Amniotic epithelial cell (primary cell): ENCODE measurements at regions not wholly inside any gene's neighbourhood (a gene's known extent, or its start where the extent isn't known, plus 50 kb on each side); places are given as distances from the start of the nearest gene placed in this dataset.

Source experiments
- DNase-seq: peaks from one replicate; pipeline ENCODE4 v3.0.0-alpha.2; 2010; ENCODE audit warnings: low read depth

DNA sequence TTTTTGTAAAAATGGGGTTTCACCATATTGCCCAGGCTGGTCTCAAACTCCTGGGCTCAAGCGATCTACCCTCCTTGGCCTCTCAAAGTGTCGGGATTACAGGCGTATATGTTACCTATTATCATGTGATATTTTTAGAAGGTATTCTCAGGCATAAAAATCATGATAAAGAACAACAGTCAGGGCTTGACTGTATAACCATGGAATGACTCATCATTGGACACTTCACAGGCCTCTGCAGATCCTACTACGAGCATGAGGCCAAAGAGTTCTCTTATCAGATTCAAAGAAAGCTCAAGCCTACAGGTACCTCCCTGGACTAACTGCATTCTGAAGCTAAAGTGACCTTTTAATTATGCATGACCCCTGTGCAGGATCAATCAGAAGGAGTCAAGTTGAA, 91.7 kb upstream of the PRICKLE2 start:
- peak; percentile 77 for DNase-seq

DNA sequence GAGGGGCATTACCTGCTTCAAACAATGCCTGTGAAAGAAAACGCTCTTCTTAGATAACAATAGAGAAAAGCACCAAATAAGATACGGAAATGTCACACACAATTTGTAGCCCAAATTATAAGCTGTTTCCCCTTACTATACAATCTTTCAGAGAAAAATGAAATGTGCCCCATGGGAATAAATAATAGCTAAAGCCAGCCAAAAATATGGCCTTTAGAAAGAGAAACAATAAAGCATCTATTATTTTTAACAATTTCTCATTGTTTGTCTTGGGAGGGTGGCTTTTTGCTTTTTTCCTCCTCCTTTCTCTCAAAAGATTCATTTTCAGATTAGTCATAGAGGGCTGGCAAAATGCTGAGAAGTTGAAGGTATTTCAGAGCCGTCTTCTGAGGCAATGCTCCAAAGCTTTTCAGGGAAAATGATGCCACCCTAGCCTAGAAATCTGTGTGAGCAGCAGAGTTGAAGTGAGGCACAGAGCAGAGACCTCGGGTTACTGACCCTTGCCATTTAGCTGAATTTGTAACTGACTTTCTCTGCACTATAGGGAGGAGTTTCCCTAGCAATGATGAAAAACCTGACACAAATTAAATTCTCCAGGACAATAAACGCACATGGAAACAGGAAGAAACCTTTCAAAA, 86.3 kb upstream of the PRICKLE2 start:
- peak; percentile 40 for DNase-seq

DNA sequence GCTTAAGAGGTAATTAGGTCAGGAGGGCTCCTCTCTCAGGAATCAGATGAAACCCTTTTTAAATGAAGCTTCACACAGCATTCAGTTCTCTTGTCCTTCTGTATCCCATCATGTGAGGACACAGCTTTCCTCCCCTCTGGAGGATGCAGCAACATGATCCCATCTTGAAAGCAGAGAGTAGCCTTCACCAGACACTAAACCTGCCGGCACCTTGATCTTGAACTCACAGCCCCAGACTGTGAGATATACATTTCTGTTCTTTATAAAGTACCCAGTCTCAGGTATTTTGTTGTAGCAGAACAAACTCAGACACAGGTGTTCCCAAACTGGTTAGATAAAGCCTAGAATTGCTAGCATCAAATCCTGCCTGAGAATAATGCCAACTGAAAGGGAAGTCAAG, 83.7 kb upstream of the PRICKLE2 start:
- no peak for DNase-seq

DNA sequence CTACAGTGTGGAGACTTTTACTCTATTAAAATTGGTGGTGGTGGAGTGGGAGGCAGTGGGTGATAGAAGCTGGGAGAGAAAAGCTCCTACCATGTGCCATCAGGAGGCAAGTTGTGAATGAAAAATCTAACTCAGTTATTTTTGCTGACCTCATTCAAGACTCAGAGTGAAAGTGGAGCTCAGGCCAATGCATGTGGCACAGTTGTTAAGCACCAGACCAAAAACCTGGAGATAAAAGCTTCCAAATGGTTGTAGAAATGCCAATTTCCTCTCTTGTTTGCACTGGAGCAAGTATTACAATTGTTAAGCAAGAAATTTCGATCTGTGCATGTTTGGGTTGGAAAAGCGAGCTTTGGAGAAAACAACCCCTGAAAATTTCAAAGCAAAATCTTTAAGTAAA, 81.5 kb upstream of the PRICKLE2 start:
- no peak for DNase-seq

DNA sequence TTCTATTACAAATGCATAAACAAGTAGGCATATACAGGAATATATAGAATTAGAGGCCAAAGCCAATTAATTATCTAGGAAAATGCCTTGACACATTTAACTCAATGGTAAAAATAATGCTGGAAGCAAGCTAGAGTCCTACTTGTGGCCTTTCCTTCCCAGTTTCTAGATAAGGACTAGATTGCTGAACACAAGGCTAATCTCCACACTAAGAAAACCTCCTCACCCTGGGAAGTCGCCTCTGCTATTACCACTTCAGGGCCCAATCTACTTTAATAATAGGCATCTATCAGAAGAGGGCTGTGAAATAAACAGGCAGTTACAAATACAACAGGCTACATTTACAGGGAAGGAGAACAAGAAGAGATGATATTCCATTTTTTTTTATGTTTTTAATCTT, 80.5 kb upstream of the PRICKLE2 start:
- DNase-seq = no peak

DNA sequence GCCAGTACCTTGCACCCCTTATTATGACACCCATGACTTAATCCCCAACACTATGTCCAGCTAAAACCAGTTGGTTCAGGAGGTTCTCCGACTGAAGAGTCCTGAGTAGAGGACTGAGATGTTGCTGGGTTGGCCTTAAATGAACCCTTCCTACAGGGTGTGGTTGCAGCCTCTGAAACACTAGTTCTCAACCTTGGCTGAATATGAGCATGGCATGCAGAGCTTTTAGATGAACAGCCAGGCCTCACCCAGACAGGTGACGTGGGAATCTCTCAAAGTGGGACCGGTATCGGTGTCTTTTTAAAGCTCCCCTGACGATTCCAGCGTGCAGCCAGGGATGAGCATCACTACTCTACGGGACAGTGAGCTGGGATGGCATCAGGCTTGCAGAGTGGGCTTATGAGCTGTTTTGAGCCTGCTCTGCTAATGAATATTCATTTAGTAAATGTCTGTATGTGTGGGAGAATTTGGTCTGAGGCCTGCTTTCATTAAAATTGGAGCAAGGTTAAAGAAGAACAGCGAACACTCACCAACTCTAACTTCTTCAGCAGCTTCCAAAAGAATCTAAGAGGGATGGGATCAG, 79.7 kb upstream of the PRICKLE2 start:
- no peak for DNase-seq

DNA sequence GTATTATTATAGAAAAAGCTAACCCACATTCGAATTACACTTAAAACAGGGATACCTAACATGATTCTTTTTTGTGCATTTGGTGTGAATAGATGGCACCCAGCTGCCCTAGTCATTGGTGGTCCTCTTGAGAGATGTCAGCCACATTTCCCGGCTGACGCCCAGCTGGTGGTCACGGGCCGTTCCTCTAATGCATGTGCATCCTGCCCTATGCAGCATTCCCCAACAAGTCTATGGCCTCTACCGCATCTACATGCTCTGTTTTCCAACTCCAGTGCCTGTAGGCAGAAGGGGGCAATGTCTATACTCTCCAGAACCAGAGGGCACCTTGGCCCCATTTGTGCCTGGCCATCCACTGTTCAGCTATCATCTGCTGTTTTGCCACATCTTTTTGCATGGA, 78.6 kb upstream of the PRICKLE2 start:
- DNase-seq = no peak

DNA sequence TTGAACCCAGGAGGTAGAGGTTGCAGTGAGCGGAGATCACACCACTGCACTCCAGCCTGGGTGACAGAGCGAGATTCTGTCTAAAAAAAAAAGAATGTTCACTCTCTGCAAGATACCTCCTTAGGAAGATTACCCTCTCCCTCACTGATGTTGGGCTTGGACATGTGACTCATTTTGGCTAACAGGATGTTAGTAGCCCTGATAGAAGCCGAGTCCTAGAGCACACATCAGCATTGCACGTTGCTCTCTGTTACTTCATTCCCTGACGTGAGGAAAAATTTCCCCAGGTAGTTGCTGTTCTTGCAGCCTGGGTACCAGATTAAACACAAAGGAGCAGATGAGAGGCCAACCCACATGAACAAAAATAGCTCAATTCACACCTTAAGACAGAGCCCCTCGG, 78.1 kb upstream of the PRICKLE2 start:
- no peak for DNase-seq

DNA sequence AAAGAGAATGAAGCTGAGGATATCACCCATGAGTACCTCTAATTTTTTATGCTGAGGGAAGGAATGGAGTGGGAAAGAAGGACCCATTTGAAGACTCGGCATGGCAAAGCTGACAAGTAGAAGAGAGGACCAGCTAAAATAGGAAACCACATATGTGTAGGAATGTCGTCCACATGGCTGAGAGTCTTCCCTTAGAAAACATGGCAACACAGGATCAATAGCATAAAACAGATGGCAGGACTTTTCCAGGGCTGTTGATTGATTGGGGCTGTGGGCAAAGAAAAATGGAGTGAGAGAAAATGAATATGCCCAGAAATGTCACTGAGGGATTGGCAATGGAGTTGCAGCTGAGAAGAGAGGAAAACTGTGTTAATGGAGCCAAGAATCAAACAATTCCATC, 76.2 kb upstream of the PRICKLE2 start:
- no peak for DNase-seq

DNA sequence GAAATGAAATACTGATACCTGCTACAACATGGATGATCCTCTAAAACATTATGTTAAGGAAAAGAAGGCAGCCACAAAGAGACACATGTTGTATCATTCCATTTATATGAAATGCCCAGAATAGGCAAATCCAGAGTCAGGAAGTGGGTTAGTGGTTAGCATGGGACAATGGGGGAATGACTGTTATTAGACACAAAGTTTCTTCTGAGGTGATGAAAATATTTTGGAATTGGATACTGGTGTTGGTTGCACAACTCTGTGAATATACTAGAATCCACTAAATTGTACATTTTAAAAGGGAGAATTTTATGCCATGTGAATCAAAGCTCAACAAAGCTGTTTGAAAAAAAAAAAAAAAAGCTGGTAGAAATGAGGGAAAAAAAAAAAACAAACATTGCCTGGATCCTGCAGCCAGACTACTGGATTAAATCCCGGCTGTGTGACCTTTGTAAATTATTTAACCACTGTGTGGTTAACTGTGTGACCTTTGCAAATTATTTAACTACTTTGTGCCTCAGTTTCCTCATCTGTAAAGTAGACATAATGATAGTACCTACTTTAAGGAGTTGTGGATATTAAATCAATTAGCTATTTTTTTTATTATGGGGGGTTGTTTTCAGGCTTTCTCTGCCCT, 75.6 kb upstream of the PRICKLE2 start:
- DNase-seq = peak; percentile 48

DNA sequence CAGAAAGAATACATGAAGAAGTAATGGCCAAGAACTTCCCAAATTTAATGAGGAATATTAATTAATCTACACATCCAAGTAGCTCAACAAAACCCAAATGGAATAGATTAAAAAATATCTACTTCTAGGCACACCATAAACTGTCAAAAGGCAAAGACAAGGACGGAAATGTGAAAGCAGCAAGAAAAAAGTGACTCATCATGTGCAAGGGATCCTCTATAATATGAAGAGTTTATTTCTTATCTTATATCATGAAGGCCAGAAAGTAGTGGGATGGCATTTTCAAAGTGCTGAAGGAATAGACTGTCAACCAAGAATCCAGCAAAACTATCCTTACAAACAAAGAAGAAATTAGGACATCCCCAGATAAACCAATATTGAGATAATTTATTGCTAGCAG, 73.9 kb upstream of the PRICKLE2 start:
- DNase-seq = peak; percentile 47

DNA sequence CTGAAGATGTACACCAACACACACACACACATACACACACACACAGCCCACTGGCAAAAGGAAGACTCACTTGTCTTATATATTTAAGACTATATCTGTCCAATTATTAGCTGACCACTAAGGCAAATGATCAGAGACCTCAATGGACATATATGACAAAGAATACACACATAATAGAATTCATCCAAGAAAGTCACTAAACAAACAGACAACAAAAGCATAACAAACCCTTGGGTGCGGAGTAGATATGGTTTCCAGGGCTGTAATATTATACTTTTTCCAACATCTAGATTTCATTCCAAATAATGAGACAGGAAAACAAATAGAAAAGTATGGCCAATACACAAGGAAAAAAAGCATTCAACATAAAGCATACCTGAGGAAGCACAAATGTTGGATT, 72.3 kb upstream of the PRICKLE2 start:
- DNase-seq = no peak

DNA sequence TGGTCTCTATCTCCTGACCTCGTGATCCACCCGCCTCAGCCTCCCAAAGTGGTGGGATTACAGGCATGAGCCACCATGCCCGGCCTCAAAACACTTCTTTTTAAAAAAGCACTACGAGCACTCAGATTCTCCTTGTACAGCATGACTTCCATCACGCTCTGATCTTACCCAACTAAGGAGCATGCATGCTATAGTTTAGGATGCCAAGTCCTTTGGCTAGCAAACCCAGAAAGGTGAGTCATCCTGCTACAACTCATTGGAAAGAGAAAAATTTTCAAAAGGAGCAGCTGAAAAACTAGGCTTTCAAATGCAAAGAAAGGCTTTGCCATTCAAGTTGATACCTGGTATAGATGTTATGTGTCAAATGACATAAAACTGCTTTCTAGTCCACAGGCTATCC, 70.3 kb upstream of the PRICKLE2 start:
- DNase-seq = peak; percentile 92

DNA sequence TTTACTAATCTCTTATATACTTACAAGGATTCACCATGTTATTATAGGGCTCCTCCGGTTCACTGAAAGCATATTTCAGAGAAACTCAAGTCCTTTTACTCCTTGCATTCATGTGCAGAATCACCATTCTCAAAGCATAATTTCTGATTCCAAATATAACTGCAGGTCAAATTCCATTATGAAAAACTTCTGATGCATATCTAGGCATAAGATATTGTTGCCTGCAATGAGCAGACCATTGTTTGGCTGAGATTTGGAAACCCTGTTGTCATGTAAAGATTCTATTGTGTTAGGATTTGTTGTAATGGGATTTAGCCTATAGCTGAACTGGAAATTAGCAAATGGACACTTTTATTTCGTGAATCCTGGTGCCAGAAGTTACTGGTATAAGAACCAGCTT, 69.5 kb upstream of the PRICKLE2 start:
- no peak for DNase-seq

DNA sequence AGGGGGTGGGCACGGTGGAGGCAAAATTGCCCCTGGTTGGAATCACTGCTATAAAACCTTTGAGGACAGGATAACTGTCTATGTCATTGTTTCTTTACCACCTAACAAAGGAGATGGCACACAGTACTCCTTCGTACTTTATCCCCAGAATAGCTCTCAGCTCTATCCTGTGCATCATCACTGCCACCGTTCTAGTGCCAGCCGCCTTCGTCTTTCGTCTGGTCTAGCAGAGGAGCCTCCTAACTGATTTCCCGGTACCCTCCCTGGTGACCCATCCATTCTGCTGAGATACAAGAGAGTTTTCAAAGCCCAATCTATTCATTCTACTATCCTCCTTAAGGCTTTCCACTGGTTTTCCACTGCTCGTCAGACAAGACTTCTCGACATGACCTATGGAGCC, 67.9 kb upstream of the PRICKLE2 start:
- no peak for DNase-seq

DNA sequence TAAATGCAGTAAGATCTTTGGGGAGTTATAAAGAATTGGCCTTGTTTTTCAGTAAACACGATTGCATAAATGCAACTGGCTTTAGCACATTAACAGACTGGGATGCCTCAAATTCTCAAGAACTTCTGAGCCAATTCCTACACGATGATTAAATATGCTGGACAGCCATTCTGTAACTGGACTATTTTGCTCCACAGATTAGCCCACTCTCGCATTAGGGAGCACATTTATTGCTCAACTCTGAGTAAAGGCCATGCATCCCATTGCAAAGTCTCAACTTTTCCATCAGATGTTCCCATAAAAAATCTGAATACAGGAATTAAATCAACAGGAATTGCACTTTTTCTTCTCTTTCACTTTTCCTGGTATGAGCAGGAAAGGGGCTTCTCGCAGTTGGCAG, 66.7 kb upstream of the PRICKLE2 start:
- peak; percentile 97 for DNase-seq

DNA sequence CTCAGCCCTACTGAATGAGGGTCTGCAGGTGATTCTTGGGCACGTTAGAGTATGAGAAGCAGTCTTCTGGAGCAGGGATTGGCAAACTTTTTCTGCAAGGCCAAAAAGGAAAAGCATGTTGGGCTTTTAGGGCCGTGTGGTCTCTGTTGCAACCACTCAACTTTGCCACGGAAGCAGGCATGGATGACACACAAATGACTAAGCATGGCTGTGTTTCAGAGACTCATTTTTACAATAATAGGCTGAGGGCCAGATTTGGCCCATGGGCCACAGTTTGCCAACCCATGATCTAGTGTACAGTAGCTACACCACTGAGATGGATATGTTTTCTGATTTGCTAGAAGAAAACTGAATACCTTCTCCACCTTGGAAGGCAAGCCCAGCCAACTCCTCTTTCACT, 66.1 kb upstream of the PRICKLE2 start:
- peak; percentile 94 for DNase-seq

DNA sequence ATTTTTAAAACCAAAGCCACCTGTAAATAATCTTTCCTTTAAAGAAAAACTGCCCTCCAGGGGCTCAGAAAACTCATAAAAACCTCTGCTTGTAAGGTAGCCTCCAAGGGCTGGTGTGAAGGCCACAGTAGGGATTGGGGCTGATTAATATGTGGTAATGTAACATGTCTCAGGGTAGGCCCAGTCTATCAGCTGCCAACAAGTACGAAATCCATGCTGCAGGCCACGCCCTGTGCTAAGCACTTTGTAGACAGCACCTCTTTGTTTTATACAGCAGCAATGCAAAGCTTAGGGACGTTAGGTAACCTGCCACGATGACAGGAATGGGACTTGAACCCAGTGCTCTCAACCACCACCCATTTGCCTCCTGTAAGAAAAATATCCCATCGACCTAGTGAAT, 65.6 kb upstream of the PRICKLE2 start:
- peak; percentile 30 for DNase-seq

DNA sequence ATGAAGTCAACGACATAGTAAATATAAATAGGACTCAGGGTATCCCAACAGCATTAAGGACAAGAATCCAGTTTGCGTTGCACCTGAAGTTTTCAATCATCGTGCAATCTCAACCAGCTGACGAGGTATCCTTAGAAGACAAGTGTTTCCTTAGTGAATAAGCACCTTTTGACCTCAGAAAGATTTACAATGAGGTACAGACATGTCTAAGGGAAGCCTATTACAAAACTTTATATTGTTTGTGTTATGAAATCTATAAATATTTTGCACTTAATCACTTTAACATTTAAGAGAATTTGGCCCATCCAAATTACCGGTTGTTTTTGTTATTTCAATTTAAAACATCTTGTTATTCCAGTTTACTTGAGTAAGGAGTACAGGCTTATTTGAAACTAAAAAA, 64.9 kb upstream of the PRICKLE2 start:
- no peak for DNase-seq

DNA sequence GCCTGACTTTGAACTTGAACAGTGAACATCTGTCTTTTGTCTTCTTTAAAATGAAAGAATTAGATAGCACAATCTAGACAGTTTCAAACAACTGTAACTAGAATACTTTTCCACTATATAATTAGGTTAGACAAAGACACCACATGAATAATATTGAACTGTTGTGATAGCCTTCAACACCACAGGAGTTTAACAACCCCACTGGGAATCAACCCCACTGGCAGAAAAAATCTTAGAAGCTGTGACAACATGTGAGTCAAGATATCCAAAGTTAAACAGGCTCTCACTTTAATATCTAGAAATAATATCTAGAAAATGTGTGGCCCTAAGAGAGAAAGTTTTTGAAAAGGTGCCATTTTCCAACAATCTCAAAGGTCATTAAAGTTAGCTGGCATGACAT, 64.4 kb upstream of the PRICKLE2 start:
- no peak for DNase-seq

DNA sequence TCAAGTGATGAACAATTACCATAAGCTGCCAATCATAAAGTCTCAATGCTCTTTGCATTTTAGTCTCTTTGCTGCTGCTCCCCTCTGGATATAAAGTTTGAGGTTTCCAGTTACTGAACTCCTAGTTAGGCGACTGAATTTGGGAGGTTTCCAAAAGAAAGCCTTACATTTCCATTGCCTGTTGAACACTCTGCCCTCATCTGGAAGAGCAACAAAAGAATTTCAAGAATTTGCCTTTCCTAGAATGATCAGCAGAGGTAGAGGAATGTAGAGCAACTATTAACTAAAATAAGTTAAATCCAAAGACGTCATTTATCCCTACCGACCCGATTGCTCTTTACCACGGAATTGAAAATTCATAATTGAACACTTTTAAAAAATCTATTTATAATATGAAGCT, 53.4 kb upstream of the PRICKLE2 start:
- peak; percentile 32 for DNase-seq

DNA sequence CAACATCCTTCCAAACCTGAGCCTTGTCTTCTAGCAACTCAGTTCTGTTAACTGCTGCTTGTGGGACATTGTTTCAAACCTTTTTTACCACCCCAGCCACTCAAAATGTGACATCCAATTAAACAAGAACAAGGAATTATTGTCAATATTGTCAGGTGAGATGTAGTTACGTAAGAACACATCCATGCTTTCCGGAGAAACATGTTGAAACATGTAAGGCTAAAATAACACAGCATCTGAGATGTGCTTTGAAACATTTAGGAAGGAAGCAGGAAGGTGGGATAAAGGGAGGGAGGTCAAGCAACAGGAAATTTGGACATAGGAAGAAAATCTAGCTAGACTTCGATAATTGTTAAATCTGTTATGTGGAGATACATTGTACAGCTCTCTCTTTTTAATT, 50.9 kb upstream of the PRICKLE2 start:
- DNase-seq = no peak
